Suprapubic skin (tissue), 4 donors: ENCODE measurements at regions not wholly inside any gene's neighbourhood (a gene's known extent, or its start where the extent isn't known, plus 50 kb on each side); places are given as distances from the start of the nearest gene placed in this dataset.

Source experiments
- DNase-seq, 2 donors: peaks; one replicate each; pipeline ENCODE4 v3.0.0-alpha.2; 2019; ENCODE audit warnings: low spot score in 2 of 2
- H3K27ac ChIP-seq: fragments of 200-600 bp; sonication (generic); one replicate; pipeline ENCODE4 v1.5.1; 2019
- H3K27me3 ChIP-seq: fragments of 200-600 bp; sonication (generic); one replicate; pipeline ENCODE4 v1.5.1; 2019
- H3K36me3 ChIP-seq: fragments of 200-600 bp; sonication (generic); one replicate; pipeline ENCODE4 v1.5.1; 2019
- H3K4me1 ChIP-seq: fragments of 200-600 bp; sonication (generic); one replicate; pipeline ENCODE4 v1.5.1; 2019
- H3K4me3 ChIP-seq: fragments of 200-600 bp; sonication (generic); one replicate; pipeline ENCODE4 v1.5.1; 2019; ENCODE audit warnings: mild to moderate bottlenecking
- H3K9me3 ChIP-seq: fragments of 200-600 bp; sonication (generic); one replicate; pipeline ENCODE4 v1.5.1; 2019
- CTCF ChIP-seq, 2 donors: fragments of 200-600 bp in 1 of 2; fragments of 450-650 bp in 1 of 2; sonication (generic) in 1 of 2; IDR thresholded peaks; one replicate each; pipeline ENCODE4 v1.5.1; 2016 to 2019; ENCODE audit warnings: antibody characterized with exemption in 2 of 2, mild to moderate bottlenecking in 1 of 2, moderate library complexity in 1 of 2
- EP300 ChIP-seq: sonication (generic); formaldehyde crosslinking; IDR thresholded peaks from one replicate; pipeline ENCODE4 v1.6.1; 2017; ENCODE audit warnings: antibody characterized with exemption
- POLR2A ChIP-seq, 2 donors: fragments of 450-650 bp; IDR thresholded peaks; one replicate each; pipeline ENCODE4 v1.6.1; 2017; ENCODE audit warnings: antibody characterized with exemption in 2 of 2, mild to moderate bottlenecking in 2 of 2, moderate library complexity in 2 of 2
- POLR2AphosphoS5 ChIP-seq, 3 donors: sonication (generic); formaldehyde crosslinking; IDR thresholded peaks; one replicate each; pipeline ENCODE4 v1.6.1; 2017; ENCODE audit warnings: antibody characterized with exemption in 3 of 3
- WGBS: methylation state at CpG from one replicate; pipeline ENCODE4 v1.1.5; 2018; 5-methylcytosine and 5-hydroxymethylcytosine counted together

DNA sequence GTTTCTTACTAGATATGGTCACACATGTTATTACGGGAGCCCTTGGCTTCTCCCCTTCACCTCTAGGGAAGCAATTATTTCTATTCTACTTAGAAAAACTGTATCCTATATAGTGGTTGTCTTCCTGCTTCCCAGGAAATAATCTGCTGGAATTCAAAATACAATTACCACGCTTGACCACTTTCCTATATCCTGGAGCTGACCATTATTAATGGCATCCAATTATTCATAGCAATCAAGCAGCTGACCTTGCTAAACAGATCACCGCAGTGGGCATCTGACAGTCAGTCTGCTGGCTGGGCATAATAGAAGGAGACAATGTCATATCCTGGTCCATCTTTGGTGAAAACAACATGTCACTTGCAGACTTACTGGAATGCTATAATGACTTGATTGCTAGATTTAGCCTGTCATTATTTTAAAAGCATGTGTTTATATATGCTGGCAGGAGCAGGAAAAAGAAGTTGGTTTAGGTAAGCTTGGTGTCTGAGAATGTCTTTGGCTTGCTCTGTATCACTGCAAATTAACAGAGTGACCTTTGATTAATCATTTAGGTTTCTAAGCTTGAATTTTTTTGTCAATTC, 325.6 kb upstream of the FAM98A start:
- DNase-seq: no peak
- no peak for TF ChIP-seq POLR2A (IDR thresholded peaks at IDR 0.05)
- TF ChIP-seq CTCF (IDR thresholded peaks at IDR 0.05): no peak
- no peak for TF ChIP-seq EP300
- no peak for TF ChIP-seq POLR2AphosphoS5 (IDR thresholded peaks at IDR 0.05)
- H3K4me3 ChIP-seq: no peak overlapping the region
- no peaks in the 10 kb centered on the region for H3K36me3 ChIP-seq
- H3K27ac ChIP-seq: no peak overlapping the region
- H3K4me1 ChIP-seq: no peaks in the 10 kb centered on the region
- no peaks in the 10 kb centered on the region for H3K9me3 ChIP-seq
- WGBS: 59% methylated on average over 3 of the region's 3 CpGs
- no peaks in the 10 kb centered on the region for H3K27me3 ChIP-seq

DNA sequence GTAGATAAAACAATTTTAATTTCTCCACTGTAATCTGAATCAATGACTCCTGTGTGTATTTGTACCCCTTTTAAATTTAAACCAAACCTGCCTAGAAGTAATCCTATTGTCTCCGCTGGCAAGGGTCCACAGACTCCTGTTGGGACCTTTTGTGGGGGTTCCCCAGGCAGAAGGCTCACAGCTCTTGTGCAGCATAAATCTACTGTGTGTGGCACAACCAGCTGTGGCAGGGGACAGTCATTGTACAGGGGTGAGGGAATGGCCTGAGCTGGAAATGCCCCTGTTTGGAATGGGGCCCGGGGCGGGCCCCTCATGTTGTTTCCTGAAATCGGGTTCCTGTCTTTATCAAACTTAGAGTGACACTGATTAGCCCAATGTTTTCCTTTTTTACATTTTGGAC, 318.2 kb upstream of the FAM98A start:
- WGBS: 82% methylated on average over 4 of the region's 4 CpGs
- H3K4me3 ChIP-seq: no peak overlapping the region
- DNase-seq: no peak
- H3K4me1 ChIP-seq: no peaks in the 10 kb centered on the region
- H3K27me3 ChIP-seq: no peaks in the 10 kb centered on the region
- no peak overlapping the region for H3K27ac ChIP-seq
- no peaks in the 10 kb centered on the region for H3K36me3 ChIP-seq
- no peak for TF ChIP-seq POLR2A (IDR thresholded peaks at IDR 0.05)
- TF ChIP-seq EP300: no peak
- TF ChIP-seq CTCF (IDR thresholded peaks at IDR 0.05): no peak
- TF ChIP-seq POLR2AphosphoS5 (IDR thresholded peaks at IDR 0.05): no peak
- H3K9me3 ChIP-seq: peaks cover 5% of the 10 kb centered on the region

- H3K27ac ChIP-seq: no peak overlapping the region
- H3K27me3 ChIP-seq: no peaks in the 10 kb centered on the region
- 72% methylated on average over 1 of the region's 1 CpG for WGBS
- TF ChIP-seq POLR2AphosphoS5 (IDR thresholded peaks at IDR 0.05): no peak
- no peak for TF ChIP-seq EP300
- no peak for TF ChIP-seq POLR2A (IDR thresholded peaks at IDR 0.05)
- TF ChIP-seq CTCF (IDR thresholded peaks at IDR 0.05): no peak
- no peaks in the 10 kb centered on the region for H3K4me1 ChIP-seq
- H3K9me3 ChIP-seq: peaks cover 6% of the 10 kb centered on the region
- DNase-seq: no peak
- H3K4me3 ChIP-seq: no peak overlapping the region
- no peaks in the 10 kb centered on the region for H3K36me3 ChIP-seq
Measured at GRCh38 chr2:33913071-33913616, 314.0 kb upstream of the FAM98A start.

- Histone ChIP-seq H3K4me3 (no peak overlapping the region), H3K4me1 (no peaks in the 10 kb centered on the region), H3K9me3 (peaks cover 6% of the 10 kb centered on the region), H3K36me3 (no peaks in the 10 kb centered on the region), H3K27me3 (no peaks in the 10 kb centered on the region), H3K27ac (no peak overlapping the region)
- no peak for DNase-seq
- TF ChIP-seq CTCF (IDR thresholded peaks at IDR 0.05): no peak
- no peak for TF ChIP-seq EP300
- no peak for TF ChIP-seq POLR2A (IDR thresholded peaks at IDR 0.05)
- TF ChIP-seq POLR2AphosphoS5 (IDR thresholded peaks at IDR 0.05): no peak
- 56% methylated on average over 2 of the region's 2 CpGs for WGBS
Measured at GRCh38 chr2:33911327-33911726, 312.2 kb upstream of the FAM98A start.

DNA sequence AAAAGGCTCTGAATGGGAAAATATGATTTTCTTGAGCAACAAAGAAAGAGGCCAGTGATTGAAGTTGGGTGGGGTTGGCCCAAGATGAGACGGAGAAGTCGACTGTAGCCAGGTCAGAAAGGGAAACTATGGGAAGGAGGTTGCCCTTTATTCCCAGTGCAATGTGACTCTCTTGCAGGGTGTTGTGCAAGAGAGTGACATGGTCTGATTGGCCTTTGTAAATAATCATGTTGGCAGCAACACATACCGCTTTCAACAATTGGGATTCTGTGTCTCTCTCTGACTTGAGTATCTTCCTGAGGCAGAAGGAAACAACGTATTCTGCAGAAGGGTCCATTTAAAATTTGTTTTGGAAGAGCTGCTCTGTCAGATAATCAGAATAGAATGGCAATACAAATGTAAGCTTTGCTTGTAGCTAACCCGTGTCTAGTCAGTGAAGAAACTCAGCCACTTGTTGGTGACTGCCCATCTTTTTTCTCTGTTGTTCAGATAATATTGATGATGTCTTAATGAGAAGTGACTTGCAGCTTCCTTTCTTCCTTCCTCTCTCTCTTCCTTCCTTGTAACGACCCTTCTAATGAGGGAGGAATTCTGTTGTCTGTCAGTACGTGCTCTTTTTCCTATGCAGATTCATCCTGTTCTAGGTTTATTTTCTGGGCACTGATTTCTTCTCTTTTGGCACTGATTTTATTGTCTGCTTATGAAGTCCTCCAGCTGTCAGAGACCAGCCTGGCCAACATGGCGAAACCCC, 311.0 kb upstream of the FAM98A start:
- Histone ChIP-seq H3K4me1 (no peaks in the 10 kb centered on the region), H3K4me3 (no peak overlapping the region), H3K36me3 (no peaks in the 10 kb centered on the region), H3K27me3 (no peaks in the 10 kb centered on the region), H3K9me3 (peaks cover 6% of the 10 kb centered on the region), H3K27ac (no peak overlapping the region)
- WGBS: 73% methylated on average over 8 of the region's 8 CpGs
- DNase-seq: no peak
- TF ChIP-seq EP300 (no peak), POLR2A (IDR thresholded peaks at IDR 0.05) (no peak), CTCF (IDR thresholded peaks at IDR 0.05) (no peak), POLR2AphosphoS5 (IDR thresholded peaks at IDR 0.05) (no peak)
